ENCODE measurements at regions not wholly inside any gene's neighbourhood (a gene's known extent, or its start where the extent isn't known, plus 50 kb on each side); places are given as distances from the start of the nearest gene placed in this dataset.

DNA sequence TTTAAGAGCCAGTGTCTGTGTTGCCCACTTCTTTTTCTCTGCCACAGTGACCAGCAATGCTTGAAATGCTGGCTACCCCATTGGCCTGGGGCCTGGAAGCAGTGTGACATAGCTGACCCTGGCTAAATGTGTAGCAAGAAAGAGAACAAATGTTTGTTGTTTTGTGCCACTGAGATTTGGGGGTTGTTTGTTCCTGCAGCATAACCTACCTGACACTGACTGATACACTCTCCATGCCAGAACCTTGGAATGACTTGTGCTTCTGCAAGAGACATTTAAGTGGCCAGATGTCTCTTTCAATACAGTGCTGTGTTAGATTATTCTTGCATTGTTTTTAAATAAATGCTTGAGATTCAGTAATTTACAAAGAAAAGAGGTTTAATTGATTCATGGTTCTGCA lies 411.5 kb downstream of the TYW1 start:
- Histone ChIP-seq H3K9me3 (no peaks in the 10 kb centered on the region), H3K36me3 (no peaks in the 10 kb centered on the region), H3K27me3 (peaks cover 0 to 2% of the 10 kb centered on the region in 2 donors), H3K4me3 (no peak overlapping the region), H3K27ac (no peak overlapping the region), H3K4me1 (no peaks in the 10 kb centered on the region)
- intact Hi-C loops (cut with DNase I; ENCODE audit: low total_unique reads): no loop called here
- no peak for DNase-seq
- TF ChIP-seq, protein P1, sequence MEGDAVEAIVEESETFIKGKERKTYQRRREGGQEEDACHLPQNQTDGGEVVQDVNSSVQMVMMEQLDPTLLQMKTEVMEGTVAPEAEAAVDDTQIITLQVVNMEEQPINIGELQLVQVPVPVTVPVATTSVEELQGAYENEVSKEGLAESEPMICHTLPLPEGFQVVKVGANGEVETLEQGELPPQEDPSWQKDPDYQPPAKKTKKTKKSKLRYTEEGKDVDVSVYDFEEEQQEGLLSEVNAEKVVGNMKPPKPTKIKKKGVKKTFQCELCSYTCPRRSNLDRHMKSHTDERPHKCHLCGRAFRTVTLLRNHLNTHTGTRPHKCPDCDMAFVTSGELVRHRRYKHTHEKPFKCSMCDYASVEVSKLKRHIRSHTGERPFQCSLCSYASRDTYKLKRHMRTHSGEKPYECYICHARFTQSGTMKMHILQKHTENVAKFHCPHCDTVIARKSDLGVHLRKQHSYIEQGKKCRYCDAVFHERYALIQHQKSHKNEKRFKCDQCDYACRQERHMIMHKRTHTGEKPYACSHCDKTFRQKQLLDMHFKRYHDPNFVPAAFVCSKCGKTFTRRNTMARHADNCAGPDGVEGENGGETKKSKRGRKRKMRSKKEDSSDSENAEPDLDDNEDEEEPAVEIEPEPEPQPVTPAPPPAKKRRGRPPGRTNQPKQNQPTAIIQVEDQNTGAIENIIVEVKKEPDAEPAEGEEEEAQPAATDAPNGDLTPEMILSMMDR (IDR thresholded peaks at IDR 0.05): no peak

DNA sequence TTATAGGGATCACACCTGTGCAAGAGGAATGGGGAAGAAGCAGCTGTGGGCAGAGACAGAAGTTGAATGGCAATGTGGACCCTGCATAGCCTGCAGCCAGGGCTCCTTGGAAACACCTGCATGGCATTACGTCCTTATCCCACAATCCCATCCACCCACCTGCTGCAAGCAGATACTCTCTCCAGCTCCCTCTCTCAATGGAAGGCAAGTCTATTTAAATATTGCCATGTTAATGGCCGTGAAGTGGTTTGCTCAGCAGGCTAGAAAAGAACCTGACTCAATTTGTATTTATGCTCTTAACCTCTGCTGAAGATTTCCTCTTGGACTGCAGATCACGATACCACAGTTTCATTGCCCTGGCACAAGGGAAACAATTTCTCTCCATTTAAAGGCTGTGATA lies 417.0 kb downstream of the TYW1 start:
- H3K27ac ChIP-seq: no peak overlapping the region
- peaks cover 0 to 16% (median 0%) of the 10 kb centered on the region in 3 donors for H3K9me3 ChIP-seq
- no peak overlapping the region for H3K4me3 ChIP-seq
- H3K36me3 ChIP-seq: no peaks in the 10 kb centered on the region
- intact Hi-C loops (cut with DNase I; ENCODE audit: low total_unique reads): no loop called here
- no peaks in the 10 kb centered on the region for H3K4me1 ChIP-seq
- TF ChIP-seq, protein P1 (IDR thresholded peaks at IDR 0.05): no peak
- no peak for DNase-seq
- peaks cover 0 to 3% of the 10 kb centered on the region in 2 donors for H3K27me3 ChIP-seq

DNA sequence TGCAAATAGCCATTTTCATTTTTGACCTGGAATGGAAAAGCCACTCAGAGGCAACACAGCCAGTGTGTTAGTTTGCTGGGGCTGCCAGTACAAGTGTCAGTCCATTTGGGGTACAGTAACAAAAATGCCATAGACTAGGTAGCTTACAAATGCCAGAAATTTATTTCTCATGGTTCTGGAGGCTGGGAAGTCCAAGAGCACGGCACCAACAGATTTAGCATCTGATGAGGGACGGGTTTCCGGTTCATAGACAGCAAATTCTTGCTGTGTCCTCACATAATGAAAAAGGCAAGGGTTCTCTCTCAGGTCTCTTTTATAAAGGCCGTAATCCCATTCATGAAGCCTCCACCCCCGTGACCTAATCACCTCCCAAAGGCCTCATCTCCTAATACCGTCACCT lies 418.2 kb downstream of the TYW1 start:
- DNase-seq: no peak
- TF ChIP-seq, protein P1 (IDR thresholded peaks at IDR 0.05): no peak
- Histone ChIP-seq H3K27ac (no peak overlapping the region), H3K4me3 (no peak overlapping the region), H3K4me1 (no peaks in the 10 kb centered on the region), H3K36me3 (no peaks in the 10 kb centered on the region), H3K9me3 (peaks cover 0 to 16% (median 0%) of the 10 kb centered on the region in 3 donors), H3K27me3 (peaks cover 0 to 3% of the 10 kb centered on the region in 2 donors)
- intact Hi-C loops (cut with DNase I; ENCODE audit: low total_unique reads): no loop called here

DNA sequence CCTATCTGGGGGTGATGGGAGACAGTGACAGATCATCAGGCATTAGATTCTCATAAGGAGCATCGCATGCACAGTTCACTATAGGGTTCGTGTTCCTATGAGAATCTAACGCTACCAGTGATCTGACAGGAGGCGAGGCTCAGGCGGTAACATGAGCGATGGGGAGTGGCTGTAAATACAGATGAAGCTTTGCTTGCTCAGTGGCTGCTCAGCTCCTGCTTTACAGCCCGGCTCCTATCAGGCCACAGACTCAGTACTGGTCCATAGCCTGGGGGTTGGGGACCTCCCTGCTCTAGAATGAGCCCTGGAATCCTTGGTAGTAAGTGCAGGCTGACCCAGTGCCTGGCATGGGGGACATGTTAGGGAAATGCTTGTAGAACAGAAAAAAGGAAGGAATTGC lies 426.0 kb downstream of the TYW1 start:
- no peak for DNase-seq
- H3K27me3 ChIP-seq: no peaks in the 10 kb centered on the region
- no peaks in the 10 kb centered on the region for H3K36me3 ChIP-seq
- no peaks in the 10 kb centered on the region for H3K9me3 ChIP-seq
- intact Hi-C loops (cut with DNase I; ENCODE audit: low total_unique reads): no loop called here
- TF ChIP-seq, protein P1 (IDR thresholded peaks at IDR 0.05): no peak
- H3K4me1 ChIP-seq: no peaks in the 10 kb centered on the region
- no peak overlapping the region for H3K4me3 ChIP-seq
- no peak overlapping the region for H3K27ac ChIP-seq

DNA sequence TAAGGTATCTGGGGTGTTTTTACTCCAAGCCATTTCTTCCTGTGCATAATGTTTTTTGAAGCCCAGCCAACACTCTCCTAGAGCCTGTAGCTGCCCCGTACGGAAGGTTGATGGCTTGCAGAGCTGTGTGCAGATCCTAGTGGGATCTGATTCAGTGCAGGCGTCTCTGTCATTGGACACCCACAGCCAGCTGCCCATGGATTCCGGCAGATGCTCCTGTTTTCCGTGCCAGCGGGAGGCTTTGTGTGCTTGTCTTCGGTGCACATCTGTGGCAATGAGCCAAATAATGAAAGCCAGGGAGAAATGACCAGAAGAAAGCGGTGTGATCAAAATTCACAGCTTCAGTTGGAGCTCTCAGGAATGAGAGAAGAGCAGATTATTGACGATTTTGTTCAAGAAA lies 426.4 kb downstream of the TYW1 start:
- Histone ChIP-seq H3K27me3 (no peaks in the 10 kb centered on the region), H3K27ac (no peak overlapping the region), H3K4me1 (no peaks in the 10 kb centered on the region), H3K36me3 (no peaks in the 10 kb centered on the region), H3K4me3 (no peak overlapping the region), H3K9me3 (no peaks in the 10 kb centered on the region)
- TF ChIP-seq, protein P1 (IDR thresholded peaks at IDR 0.05): no peak
- intact Hi-C loops (cut with DNase I; ENCODE audit: low total_unique reads): no loop called here
- no peak for DNase-seq

DNA sequence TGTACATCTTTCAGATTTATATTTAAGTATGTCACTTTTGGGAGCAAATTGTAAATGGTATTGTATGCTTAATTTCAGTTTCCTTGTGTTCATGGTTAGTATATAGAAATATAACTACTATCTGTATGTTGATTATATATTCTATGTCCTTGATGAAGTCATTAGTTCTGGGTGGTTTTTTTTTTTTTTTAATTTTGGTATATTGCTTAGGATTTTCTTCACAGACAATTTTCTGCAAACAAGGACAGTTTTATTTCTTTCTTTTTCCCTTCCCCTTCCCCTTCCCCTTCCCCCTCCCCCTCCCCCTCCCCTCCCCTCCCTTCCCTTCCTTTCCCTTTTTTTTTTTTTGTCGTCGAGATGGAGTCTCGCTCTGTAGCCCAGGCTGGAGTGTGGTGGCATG lies 430.0 kb downstream of the TYW1 start:
- Histone ChIP-seq H3K4me3 (no peak overlapping the region), H3K36me3 (no peaks in the 10 kb centered on the region), H3K4me1 (no peaks in the 10 kb centered on the region), H3K27me3 (peaks cover 0 to 12% of the 10 kb centered on the region in 2 donors), H3K9me3 (no peaks in the 10 kb centered on the region), H3K27ac (no peak overlapping the region)
- DNase-seq: no peak
- intact Hi-C loops (cut with DNase I; ENCODE audit: low total_unique reads): no loop called here
- TF ChIP-seq, protein P1 (IDR thresholded peaks at IDR 0.05): no peak
